NB4 (cell line): ENCODE measurements at regions not wholly inside any gene's neighbourhood (a gene's known extent, or its start where the extent isn't known, plus 50 kb on each side); places are given as distances from the start of the nearest gene placed in this dataset.

Source experiments
- CTCF ChIP-seq: IDR thresholded peaks from one replicate; pipeline ENCODE4 v1.5.1; 2012; ENCODE audit warnings: low read depth, low read length
- MAX ChIP-seq: IDR thresholded peaks from 2 replicates; pipeline ENCODE4 v1.6.1; 2011; ENCODE audit warnings: low read depth, low read length
- POLR2A ChIP-seq: IDR thresholded peaks from 2 replicates; pipeline ENCODE4 v1.6.1; 2011; ENCODE audit warnings: mild to moderate bottlenecking; ENCODE audit not compliant: insufficient read length; ENCODE audit errors: extremely low read depth

- no peak for TF ChIP-seq POLR2A
- no peak for TF ChIP-seq CTCF
- TF ChIP-seq MAX, result no peak
Observed at GRCh38 chr17:63358956-63359355, 87.2 kb downstream of the CYB561 start.
